Psoas muscle (tissue), 7 donors: ENCODE measurements at regions not wholly inside any gene's neighbourhood (a gene's known extent, or its start where the extent isn't known, plus 50 kb on each side); places are given as distances from the start of the nearest gene placed in this dataset.

ENCODE experiments used
- ATAC-seq, 4 donors: fragments of 200-7000 bp; cut with Tn5 transposase; one replicate each; pipeline ENCODE4 v1.9.1; 2020; ENCODE audit warnings: moderate library complexity in 3 of 4, mild to moderate bottlenecking in 2 of 4
- DNase-seq, 2 donors: peaks; one replicate each; pipeline ENCODE4 v3.0.0-alpha.2; 2020
- H3K27ac ChIP-seq: fragments of 200-600 bp; one replicate; pipeline ENCODE4 v1.8.0; 2022
- H3K27me3 ChIP-seq, 3 donors: fragments of 200-600 bp in 1 of 3; one replicate each; pipeline versions ENCODE4 v1.6.1 to v1.8.0; 2013 to 2022; ENCODE audit warnings: low read length in 2 of 3, mild to moderate bottlenecking in 2 of 3, moderate library complexity in 1 of 3; ENCODE audit not compliant: insufficient read depth in 3 of 3
- H3K36me3 ChIP-seq, 2 donors: fragments of 200-600 bp in 1 of 2; one replicate each; pipeline versions ENCODE4 v1.6.1 to v1.8.0; 2013 to 2022; ENCODE audit warnings: low read depth in 1 of 2, mild to moderate bottlenecking in 1 of 2, moderate library complexity in 1 of 2; ENCODE audit not compliant: insufficient read depth in 1 of 2
- H3K4me1 ChIP-seq: fragments of 200-600 bp; one replicate; pipeline ENCODE4 v1.8.0; 2022
- H3K4me3 ChIP-seq: fragments of 200-600 bp; one replicate; pipeline ENCODE4 v1.8.0; 2022; ENCODE audit warnings: mild to moderate bottlenecking
- H3K9me3 ChIP-seq: fragments of 200-600 bp; one replicate; pipeline ENCODE4 v1.8.0; 2022
- WGBS, 3 donors: extraction: QIAGEN DNeasy Blood & Tissue Kit; methylation state at CpG; one replicate each; pipeline versions ENCODE4 v1.1.6 to v1.1.7; 2013; 5-methylcytosine and 5-hydroxymethylcytosine counted together
- intact Hi-C, 2 donors: fragments of 100-400 bp; cut with DNase I; formaldehyde crosslinking; loops; one replicate each; pipeline versions ENCODE4 v1.11.0 to v1.14.2; 2022
- TF ChIP-seq, protein P1 (sequence below): fragments of 200-600 bp; IDR thresholded peaks from one replicate; pipeline ENCODE4 v1.8.0; 2022; ENCODE audit warnings: antibody characterized with exemption
- donor health status: healthy with polysubstance abuse.
- donor health status: DM: no; HTN: no; CAD: no; lungs with moderate emphysema.
- donor health status: Bipolar disorder and iron deficiency.
- donor health status: healthy.
- donor health status: DM: yes; HTN: yes; CAD: no.
- donor health status: DM: no; HTN: no; CAD: no.
- donor health status: DM: yes; HTN: yes; CAD: no.

DNA sequence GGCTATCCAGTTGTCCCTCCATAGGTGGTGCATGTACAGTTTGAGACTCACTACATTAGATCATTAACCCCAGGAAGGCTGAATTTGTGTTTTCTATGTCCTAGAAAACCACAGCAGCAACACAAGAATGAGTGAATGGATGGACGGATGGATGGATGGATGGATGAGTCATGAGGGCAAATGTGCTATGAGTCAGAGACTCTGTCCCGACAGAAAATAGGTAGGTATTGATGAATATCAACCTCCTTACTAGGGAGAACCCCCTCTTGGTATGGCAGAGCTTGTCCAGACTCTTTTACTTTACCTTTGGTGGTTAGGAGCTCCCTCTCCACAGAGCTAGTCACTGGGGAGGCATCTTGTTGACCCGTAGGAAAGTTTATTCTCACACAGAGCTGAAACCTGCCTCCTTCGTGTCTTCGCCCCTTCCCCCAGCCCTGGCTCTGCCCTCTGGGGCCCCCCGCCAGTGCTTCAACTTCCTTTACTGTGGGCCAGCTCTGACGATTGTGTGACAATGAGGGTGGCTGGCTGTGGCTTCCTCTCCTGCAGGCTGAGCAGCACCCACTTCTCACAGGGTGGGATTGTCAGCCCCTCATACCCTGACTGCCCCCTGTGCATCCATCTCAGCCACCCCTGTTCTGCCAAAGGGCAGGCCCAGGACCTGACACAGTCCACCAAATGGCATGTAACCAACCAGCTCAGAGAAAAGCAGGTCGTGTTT, 145.2 kb downstream of the FOXD2 start:
- no peaks in the 10 kb centered on the region for H3K4me1 ChIP-seq
- H3K27me3 ChIP-seq = peaks cover 0 to 33% (median 0%) of the 10 kb centered on the region in 3 donors
- ATAC-seq = no peak
- intact Hi-C loops = no loop called here
- H3K27ac ChIP-seq = no peak overlapping the region
- H3K4me3 ChIP-seq = no peak overlapping the region
- 50 to 55% (median 55%) methylated on average over 7 to 8 of the region's 8 CpGs for WGBS, 3 donors
- H3K36me3 ChIP-seq = no peaks in the 10 kb centered on the region
- DNase-seq = no peak
- no peaks in the 10 kb centered on the region for H3K9me3 ChIP-seq
- TF ChIP-seq, protein P1, sequence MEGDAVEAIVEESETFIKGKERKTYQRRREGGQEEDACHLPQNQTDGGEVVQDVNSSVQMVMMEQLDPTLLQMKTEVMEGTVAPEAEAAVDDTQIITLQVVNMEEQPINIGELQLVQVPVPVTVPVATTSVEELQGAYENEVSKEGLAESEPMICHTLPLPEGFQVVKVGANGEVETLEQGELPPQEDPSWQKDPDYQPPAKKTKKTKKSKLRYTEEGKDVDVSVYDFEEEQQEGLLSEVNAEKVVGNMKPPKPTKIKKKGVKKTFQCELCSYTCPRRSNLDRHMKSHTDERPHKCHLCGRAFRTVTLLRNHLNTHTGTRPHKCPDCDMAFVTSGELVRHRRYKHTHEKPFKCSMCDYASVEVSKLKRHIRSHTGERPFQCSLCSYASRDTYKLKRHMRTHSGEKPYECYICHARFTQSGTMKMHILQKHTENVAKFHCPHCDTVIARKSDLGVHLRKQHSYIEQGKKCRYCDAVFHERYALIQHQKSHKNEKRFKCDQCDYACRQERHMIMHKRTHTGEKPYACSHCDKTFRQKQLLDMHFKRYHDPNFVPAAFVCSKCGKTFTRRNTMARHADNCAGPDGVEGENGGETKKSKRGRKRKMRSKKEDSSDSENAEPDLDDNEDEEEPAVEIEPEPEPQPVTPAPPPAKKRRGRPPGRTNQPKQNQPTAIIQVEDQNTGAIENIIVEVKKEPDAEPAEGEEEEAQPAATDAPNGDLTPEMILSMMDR = no peak

DNA sequence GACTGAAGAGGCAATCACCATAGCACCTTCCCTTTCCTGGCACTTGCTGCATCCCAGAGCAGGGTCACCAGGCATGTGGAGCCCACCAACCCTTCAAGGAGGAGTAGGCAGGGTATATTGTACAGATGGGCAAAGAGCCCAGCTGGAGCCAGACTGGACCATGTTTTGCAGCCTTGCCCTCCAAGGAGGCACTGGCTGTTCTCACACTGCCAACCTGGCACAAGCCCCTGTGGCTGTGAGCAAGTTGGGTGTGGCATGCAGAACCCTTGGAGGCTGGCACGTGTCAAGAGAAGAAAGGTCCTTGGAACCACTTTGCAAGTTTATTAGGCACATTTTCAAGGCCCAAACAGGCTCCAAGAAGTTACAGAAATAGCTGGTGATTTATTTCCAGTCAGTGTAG, 146.4 kb downstream of the FOXD2 start:
- Histone ChIP-seq H3K4me3 (no peak overlapping the region), H3K9me3 (no peaks in the 10 kb centered on the region), H3K36me3 (no peaks in the 10 kb centered on the region), H3K27me3 (peaks cover 0 to 28% (median under 1%) of the 10 kb centered on the region in 3 donors), H3K4me1 (no peaks in the 10 kb centered on the region), H3K27ac (no peak overlapping the region)
- TF ChIP-seq, protein P1 = no peak
- 19 to 29% (median 25%) methylated on average over 1 of the region's 1 CpG for WGBS, 3 donors
- no peak for ATAC-seq
- DNase-seq = no peak
- intact Hi-C loops = no loop called here

DNA sequence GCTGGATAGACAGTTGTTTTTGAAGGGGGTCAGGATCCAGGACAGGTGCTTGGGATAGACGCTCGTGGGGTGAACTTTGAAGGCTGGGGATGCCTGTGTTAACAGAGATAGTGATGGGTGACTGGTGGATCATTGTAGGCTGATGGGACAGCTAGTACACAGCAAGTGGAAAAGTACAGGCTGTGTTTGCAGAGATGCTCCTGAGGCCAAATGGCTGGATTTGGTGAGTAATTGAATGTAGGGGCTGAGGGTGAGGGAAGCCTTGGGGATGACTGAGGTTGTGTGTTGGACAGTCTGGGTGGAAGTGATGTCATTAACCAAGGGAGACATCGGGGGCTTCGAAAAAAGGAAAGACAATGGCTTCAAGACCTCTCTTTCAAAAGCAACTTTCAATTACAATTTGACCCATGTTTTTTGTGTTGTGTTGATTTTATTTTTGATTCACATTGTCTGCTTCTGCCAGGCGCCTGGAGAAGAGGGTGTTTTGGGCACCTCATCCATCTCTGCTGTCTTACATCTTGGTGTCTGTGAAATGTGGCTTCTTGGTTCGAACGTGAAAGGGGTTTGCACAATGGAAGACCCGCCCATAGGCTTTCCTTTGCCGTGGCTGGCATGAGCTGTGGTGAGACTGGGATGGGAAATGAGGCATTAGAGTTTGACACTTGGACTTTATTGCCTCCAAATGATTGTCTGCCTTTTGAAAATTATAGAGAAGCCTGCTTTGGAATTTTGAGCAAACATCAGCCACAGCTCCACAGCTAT, 147.5 kb downstream of the FOXD2 start:
- WGBS, 3 donors = 62 to 70% (median 68%) methylated on average over 9 of the region's 9 CpGs
- Histone ChIP-seq H3K27ac (no peak overlapping the region), H3K4me1 (no peaks in the 10 kb centered on the region), H3K4me3 (no peak overlapping the region), H3K27me3 (peaks cover 0 to 29% (median 3%) of the 10 kb centered on the region in 3 donors), H3K36me3 (no peaks in the 10 kb centered on the region), H3K9me3 (no peaks in the 10 kb centered on the region)
- ATAC-seq (no peak), DNase-seq (no peak)
- intact Hi-C loops = no loop called here
- TF ChIP-seq, protein P1 = no peak

DNA sequence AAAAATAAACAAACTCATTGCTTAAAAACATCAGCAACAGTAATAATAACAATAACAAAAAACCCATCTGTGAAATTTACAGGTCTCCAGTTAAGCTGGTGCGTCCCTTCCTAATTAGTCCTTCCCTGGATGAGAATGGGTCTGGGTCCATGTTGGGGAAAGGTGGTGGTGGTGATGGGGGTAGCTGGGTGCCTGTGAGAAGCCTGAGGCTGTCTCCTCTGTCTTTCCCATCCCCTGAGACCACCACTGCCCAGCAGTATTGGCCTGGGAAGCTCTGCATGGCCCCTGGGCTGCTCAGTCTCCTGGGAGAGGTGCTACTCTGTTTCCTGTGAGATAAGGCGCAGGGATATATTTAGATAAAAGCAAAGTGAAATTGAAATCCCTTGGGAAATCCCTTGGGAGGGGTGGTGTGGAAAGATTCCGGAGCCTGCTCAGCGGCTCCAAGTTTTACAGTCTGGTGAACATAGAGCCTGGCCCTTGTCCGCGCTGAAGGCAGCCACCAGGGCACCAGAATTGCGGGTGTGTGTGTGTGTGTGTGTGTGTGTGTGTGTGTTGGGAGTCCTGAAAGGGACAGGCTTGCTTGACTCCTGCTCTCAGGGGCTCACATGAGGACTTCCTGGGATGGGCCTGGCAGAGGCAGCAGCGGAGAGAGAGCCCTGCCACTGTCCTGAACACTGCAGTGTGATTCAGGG, 150.2 kb downstream of the FOXD2 start:
- ATAC-seq (peak in 3 of 4 donors; percentile 31 to 45 (median 33)), DNase-seq (no peak)
- no peaks in the 10 kb centered on the region for H3K4me1 ChIP-seq
- H3K27me3 ChIP-seq = peaks cover 0 to 45% (median 3%) of the 10 kb centered on the region in 3 donors
- TF ChIP-seq, protein P1 = no peak
- H3K36me3 ChIP-seq = no peaks in the 10 kb centered on the region
- H3K9me3 ChIP-seq = no peaks in the 10 kb centered on the region
- H3K27ac ChIP-seq = no peak overlapping the region
- no peak overlapping the region for H3K4me3 ChIP-seq
- 35 to 44% (median 42%) methylated on average over 8 of the region's 8 CpGs for WGBS, 3 donors
- intact Hi-C loops = no loop called here
